ENCODE measurements at regions not wholly inside any gene's neighbourhood (a gene's known extent, or its start where the extent isn't known, plus 50 kb on each side); places are given as distances from the start of the nearest gene placed in this dataset.

DNA sequence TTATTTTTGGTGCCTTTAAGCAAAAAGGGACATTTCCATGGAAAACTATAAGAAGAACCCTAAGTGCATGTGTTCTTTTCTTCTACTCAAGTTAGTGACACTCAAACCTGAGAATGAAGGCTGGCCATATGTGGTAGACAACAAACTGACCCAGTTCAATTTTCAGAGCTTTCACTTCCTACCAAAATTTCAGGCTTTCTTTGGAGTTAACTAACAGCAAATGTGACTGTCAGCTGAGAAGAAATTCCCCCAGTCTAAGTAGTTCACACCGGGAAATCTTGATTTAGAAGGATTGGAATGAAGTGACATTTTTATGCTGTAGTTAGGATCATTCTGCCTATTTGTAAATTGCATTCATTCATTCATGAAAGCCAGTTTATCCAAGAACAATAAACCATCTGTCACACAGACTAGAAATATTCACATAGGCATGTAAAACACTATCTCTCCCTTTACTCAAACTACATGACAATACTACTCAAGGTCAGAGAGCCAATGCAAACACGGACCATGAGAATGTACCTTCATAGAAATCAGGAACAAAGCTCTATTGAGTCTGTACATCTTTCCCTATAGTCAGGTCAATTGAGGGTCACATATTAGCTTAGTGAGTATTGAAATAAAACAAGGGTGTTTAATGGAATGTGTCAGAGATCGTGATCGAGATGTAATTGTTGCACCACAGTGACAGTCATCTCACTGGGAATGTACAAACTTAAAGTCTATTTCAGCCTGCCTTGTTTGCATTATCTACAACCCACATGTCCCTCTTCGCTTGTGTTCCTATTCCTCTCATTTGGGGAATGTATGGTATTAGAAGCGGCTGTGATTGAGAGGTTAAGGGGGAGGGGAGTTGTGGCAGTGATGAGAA is 113.8 kb upstream of the TGFBR2 start:
- ChIA-PET CTCF (interaction anchor here (1.5 kb wide), 1 partner anchor 12 kb away, joined by 3 read pairs; no protein-coding TSS in a partner anchor), POLR2A (no interaction called here)
- TF ChIP-seq CTCF (IDR thresholded peaks at IDR 0.05): no peak
- Mint-ChIP-seq H3K4me1 (ENCODE audit: low read depth) (peaks cover 22% of the 10 kb centered on the region), H3K27me3 (no peaks in the 10 kb centered on the region), H3K27ac (no peak overlapping the region), H3K36me3 (ENCODE audit: low read depth) (peaks cover 5% of the 10 kb centered on the region), H3K4me3 (no peak overlapping the region), H3K9me3 (peaks cover 19% of the 10 kb centered on the region)
- ATAC-seq (no peak), DNase-seq (no peak)
- intact Hi-C loops (cut with micrococcal nuclease): no loop called here

- intact Hi-C loops (cut with micrococcal nuclease): no loop called here
- DNase-seq: no peak
- H3K4me3 Mint-ChIP-seq: no peak overlapping the region
- H3K4me1 Mint-ChIP-seq (ENCODE audit: low read depth): peaks cover 22% of the 10 kb centered on the region
- no peak for TF ChIP-seq CTCF (IDR thresholded peaks at IDR 0.05)
- peaks cover 11% of the 10 kb centered on the region for H3K9me3 Mint-ChIP-seq
- H3K36me3 Mint-ChIP-seq (ENCODE audit: low read depth): peaks cover 1% of the 10 kb centered on the region
- ChIA-PET POLR2A (no interaction called here), CTCF (no interaction called here)
- no peak for ATAC-seq
- H3K27me3 Mint-ChIP-seq: no peaks in the 10 kb centered on the region
- H3K27ac Mint-ChIP-seq: no peak overlapping the region
Observed at GRCh38 chr3:30493911-30494311, 112.5 kb upstream of the TGFBR2 start.

DNA sequence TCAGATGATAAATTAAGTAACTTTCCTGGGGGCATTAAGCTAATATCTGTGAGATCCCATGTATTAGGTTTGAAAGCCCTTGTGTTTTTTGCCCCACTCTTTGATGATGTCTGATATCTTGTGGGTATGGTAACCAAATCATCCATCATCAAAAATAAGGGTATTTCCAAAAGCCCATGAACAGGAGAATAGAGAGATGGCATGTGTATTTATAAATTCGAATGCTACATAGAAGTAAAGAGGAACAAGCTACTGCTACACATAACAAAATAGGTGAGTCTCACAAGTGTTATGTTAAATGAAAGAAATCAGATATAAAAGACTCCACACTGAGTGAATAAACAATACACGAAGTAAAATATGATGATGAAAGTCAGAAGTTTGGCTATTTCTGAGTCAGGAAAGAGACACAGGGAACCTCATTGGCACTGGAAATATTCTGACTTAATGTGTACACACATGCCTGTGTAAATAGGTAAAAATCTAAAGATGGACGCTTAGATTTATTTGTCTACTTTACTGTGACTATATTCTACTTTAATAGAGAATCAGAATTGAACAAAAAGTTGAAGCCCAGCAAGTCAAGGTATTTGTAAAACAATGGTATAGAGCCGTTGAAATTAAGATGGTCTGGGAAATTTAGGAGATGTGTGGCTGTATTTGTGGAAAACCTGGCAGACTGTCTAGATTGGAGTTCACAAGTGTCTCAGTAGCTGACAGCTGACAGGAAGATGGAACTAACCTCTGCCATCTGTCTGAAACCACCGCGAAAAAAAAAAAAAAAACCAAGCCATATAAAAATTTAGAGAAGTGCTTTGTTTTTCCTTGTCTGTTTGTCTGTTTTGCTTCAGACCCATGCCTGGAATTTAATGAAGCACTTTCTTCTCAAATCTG is 111.0 kb upstream of the TGFBR2 start:
- no peaks in the 10 kb centered on the region for H3K27me3 Mint-ChIP-seq
- no peak for ATAC-seq
- H3K4me1 Mint-ChIP-seq (ENCODE audit: low read depth): peaks cover 28% of the 10 kb centered on the region
- TF ChIP-seq CTCF (IDR thresholded peaks at IDR 0.05): no peak
- H3K36me3 Mint-ChIP-seq (ENCODE audit: low read depth): no peaks in the 10 kb centered on the region
- ChIA-PET CTCF (no interaction called here), POLR2A (interaction anchor here (0.6 to 1.2 kb wide), 4 partner anchors 46 to 176 kb away, joined by 3 to 5 read pairs (median 3); no protein-coding TSS in a partner anchor)
- H3K27ac Mint-ChIP-seq: no peak overlapping the region
- no peak overlapping the region for H3K4me3 Mint-ChIP-seq
- peaks cover 1% of the 10 kb centered on the region for H3K9me3 Mint-ChIP-seq
- intact Hi-C loops (cut with micrococcal nuclease): no loop called here
- no peak for DNase-seq

GRCh38 chr3:30496066-30496966 is 110.1 kb upstream of the TGFBR2 start:
- no peak for ATAC-seq
- peak; percentile 29 for DNase-seq
- Mint-ChIP-seq H3K36me3 (ENCODE audit: low read depth) (no peaks in the 10 kb centered on the region), H3K27me3 (no peaks in the 10 kb centered on the region), H3K27ac (no peak overlapping the region), H3K9me3 (no peaks in the 10 kb centered on the region), H3K4me3 (no peak overlapping the region), H3K4me1 (ENCODE audit: low read depth) (peaks cover 37% of the 10 kb centered on the region)
- CTCF ChIA-PET: no interaction called here
- intact Hi-C loops (cut with micrococcal nuclease): no loop called here
- TF ChIP-seq CTCF (IDR thresholded peaks at IDR 0.05): no peak
- POLR2A ChIA-PET: interaction anchor here (0.6 to 0.7 kb wide), 4 partner anchors 47 to 202 kb away, joined by 3 read pairs; no protein-coding TSS in a partner anchor

All from activated CD8-positive, alpha-beta T cell treated with anti-CD3 and anti-CD28 coated beads for 36 hours (primary cell).